ENCODE measurements at regions not wholly inside any gene's neighbourhood (a gene's known extent, or its start where the extent isn't known, plus 50 kb on each side); places are given as distances from the start of the nearest gene placed in this dataset.

GRCh38 chr12:114855678-114856077, 171.7 kb upstream of the TBX3 start:
- peaks cover 5% of the 10 kb centered on the region for H3K4me1 Mint-ChIP-seq
- peaks cover 11% of the 10 kb centered on the region for H3K27me3 Mint-ChIP-seq (ENCODE audit: low read depth, poor library complexity)
- TF ChIP-seq CTCF (IDR thresholded peaks at IDR 0.05): no peak
- H3K36me3 Mint-ChIP-seq (ENCODE audit: low read depth): peaks cover 6% of the 10 kb centered on the region
- H3K4me3 Mint-ChIP-seq: no peak overlapping the region
- H3K9me3 Mint-ChIP-seq: peaks cover 30% of the 10 kb centered on the region
- no peak overlapping the region for H3K27ac Mint-ChIP-seq
- DNase-seq: no peak

GRCh38 chr12:114852976-114853529, 169.1 kb upstream of the TBX3 start:
- Mint-ChIP-seq H3K36me3 (ENCODE audit: low read depth) (peaks cover 6% of the 10 kb centered on the region), H3K9me3 (peaks cover 26% of the 10 kb centered on the region), H3K4me1 (no peaks in the 10 kb centered on the region), H3K27ac (no peak overlapping the region), H3K4me3 (no peak overlapping the region), H3K27me3 (ENCODE audit: low read depth, poor library complexity) (peaks cover 11% of the 10 kb centered on the region)
- no peak for TF ChIP-seq CTCF (IDR thresholded peaks at IDR 0.05)
- DNase-seq: no peak

GRCh38 chr12:114851981-114852380, 168.0 kb upstream of the TBX3 start:
- Mint-ChIP-seq H3K27ac (no peak overlapping the region), H3K36me3 (ENCODE audit: low read depth) (peaks cover 6% of the 10 kb centered on the region), H3K27me3 (ENCODE audit: low read depth, poor library complexity) (peaks cover 9% of the 10 kb centered on the region), H3K4me1 (no peaks in the 10 kb centered on the region), H3K4me3 (no peak overlapping the region), H3K9me3 (peaks cover 22% of the 10 kb centered on the region)
- TF ChIP-seq CTCF (IDR thresholded peaks at IDR 0.05): no peak
- DNase-seq: no peak

GRCh38 chr12:114850661-114851275, 166.8 kb upstream of the TBX3 start:
- no peak for TF ChIP-seq CTCF (IDR thresholded peaks at IDR 0.05)
- Mint-ChIP-seq H3K36me3 (ENCODE audit: low read depth) (peaks cover 6% of the 10 kb centered on the region), H3K27me3 (ENCODE audit: low read depth, poor library complexity) (peaks cover 9% of the 10 kb centered on the region), H3K9me3 (peaks cover 19% of the 10 kb centered on the region), H3K4me1 (no peaks in the 10 kb centered on the region), H3K4me3 (no peak overlapping the region), H3K27ac (no peak overlapping the region)
- DNase-seq: no peak

GRCh38 chr12:114848666-114849065, 164.7 kb upstream of the TBX3 start:
- Mint-ChIP-seq H3K27ac (no peak overlapping the region), H3K4me3 (no peak overlapping the region), H3K27me3 (ENCODE audit: low read depth, poor library complexity) (peaks cover 8% of the 10 kb centered on the region), H3K9me3 (no peaks in the 10 kb centered on the region), H3K36me3 (ENCODE audit: low read depth) (no peaks in the 10 kb centered on the region), H3K4me1 (no peaks in the 10 kb centered on the region)
- DNase-seq: no peak
- no peak for TF ChIP-seq CTCF (IDR thresholded peaks at IDR 0.05)

GRCh38 chr12:114847441-114848035, 163.6 kb upstream of the TBX3 start:
- TF ChIP-seq CTCF (IDR thresholded peaks at IDR 0.05): no peak
- H3K9me3 Mint-ChIP-seq: no peaks in the 10 kb centered on the region
- peaks cover 4% of the 10 kb centered on the region for H3K27me3 Mint-ChIP-seq (ENCODE audit: low read depth, poor library complexity)
- no peak overlapping the region for H3K4me3 Mint-ChIP-seq
- H3K4me1 Mint-ChIP-seq: no peaks in the 10 kb centered on the region
- no peaks in the 10 kb centered on the region for H3K36me3 Mint-ChIP-seq (ENCODE audit: low read depth)
- DNase-seq: no peak
- H3K27ac Mint-ChIP-seq: no peak overlapping the region

Measured in nephron progenitor cell (in vitro differentiated cells).